HepG2 (cell line): ENCODE measurements at regions not wholly inside any gene's neighbourhood (a gene's known extent, or its start where the extent isn't known, plus 50 kb on each side); places are given as distances from the start of the nearest gene placed in this dataset.

ENCODE experiments used
- small RNA-seq, 3 experiments: library from RNA; depleted of rRNA; stranded (forward); fragments of <200 nt; gene quantifications; one replicate each; pipeline ENCODE3, GENCODE V24; 2012; ENCODE audit warnings: low read depth in 2 of 3, low replicate concordance in 1 of 3; ENCODE audit not compliant: insufficient read length in 3 of 3, insufficient read depth in 2 of 3

Small RNA genes lying in the stretch of these regions (small RNA-seq; reads per million reads assigned to genes)
- gene RNU6-551P, result 0 reads per million in 3 experiments
